A673 (cell line): ENCODE measurements at regions not wholly inside any gene's neighbourhood (a gene's known extent, or its start where the extent isn't known, plus 50 kb on each side); places are given as distances from the start of the nearest gene placed in this dataset.

Experiments used
- BruUV-seq: library from RNA; stranded (reverse); fragments of 400-500 nt; replicated peaks from 2 replicates; lab custom pipeline; 2021; lab: Mats Ljungman, UMichigan
- CTCF ChIA-PET: fragments of 300-600 bp; sonication (Branson Sonifier 250); formaldehyde crosslinking; loops from one replicate; lab custom pipeline; 2022; ENCODE audit warnings: antibody characterized with exemption; lab: Charles Lee
- POLR2A ChIA-PET: fragments of 300-600 bp; sonication (Branson Sonifier 250); formaldehyde crosslinking; loops from one replicate; lab custom pipeline; 2022; ENCODE audit warnings: antibody characterized with exemption; ENCODE audit not compliant: low non-redundant PET; lab: Charles Lee
- DNase-seq: peaks from one replicate; pipeline ENCODE4 v3.0.0-alpha.2; 2015; ENCODE audit warnings: low spot score
- H3K27ac ChIP-seq: fragments of 200-600 bp; sonication (generic); 2 replicates; pipeline ENCODE4 v1.5.1; 2016; ENCODE audit warnings: mixed run types, low read depth, mild to moderate bottlenecking, mixed read lengths, antibody characterized with exemption, low read length; ENCODE audit not compliant: poor library complexity, severe bottlenecking
- H3K27me3 ChIP-seq: fragments of 200-600 bp; sonication (generic); replicated peaks from 2 replicates; pipeline ENCODE4 v1.6.1; 2017; ENCODE audit warnings: mixed run types, low read depth, mild to moderate bottlenecking, mixed read lengths, antibody characterized with exemption, low read length; ENCODE audit not compliant: insufficient read depth, poor library complexity
- H3K36me3 ChIP-seq: fragments of 200-600 bp; sonication (generic); 2 replicates; pipeline ENCODE4 v1.6.1; 2016; ENCODE audit warnings: mixed run types, mild to moderate bottlenecking, mixed read lengths, antibody characterized with exemption, low read length; ENCODE audit not compliant: insufficient read depth, poor library complexity, severe bottlenecking
- H3K4me1 ChIP-seq: fragments of 200-600 bp; sonication (generic); 2 replicates; pipeline ENCODE4 v1.6.1; 2017; ENCODE audit warnings: mixed run types, mild to moderate bottlenecking, mixed read lengths, antibody characterized with exemption, low read length; ENCODE audit not compliant: insufficient read depth, poor library complexity, severe bottlenecking
- H3K4me3 ChIP-seq: fragments of 200-600 bp; sonication (generic); 2 replicates; pipeline ENCODE4 v1.5.1; 2016; ENCODE audit warnings: low read depth, mixed run types, mild to moderate bottlenecking, mixed read lengths, low read length; ENCODE audit not compliant: poor library complexity, severe bottlenecking
- H3K9me3 ChIP-seq: fragments of 200-600 bp; sonication (generic); 2 replicates; pipeline ENCODE4 v1.6.1; 2016; ENCODE audit warnings: mixed run types, low read depth, mild to moderate bottlenecking, mixed read lengths, antibody characterized with exemption, low read length; ENCODE audit not compliant: poor library complexity, severe bottlenecking
- CTCF ChIP-seq: fragments of 300-800, 200-600 bp; sonication (generic); conservative IDR thresholded peaks from 2 replicates; pipeline ENCODE4 v1.5.1; 2017; ENCODE audit warnings: low read depth, mild to moderate bottlenecking, antibody characterized with exemption, low read length, moderate library complexity, mixed read lengths
- EZH2 ChIP-seq: fragments of 200-600 bp; sonication (generic); IDR thresholded peaks from 2 replicates; pipeline ENCODE4 v1.6.1; 2017; ENCODE audit warnings: borderline replicate concordance, low read depth, mild to moderate bottlenecking, mixed read lengths, antibody characterized with exemption, low read length; ENCODE audit not compliant: poor library complexity, severe bottlenecking
- intact Hi-C: fragments of 100-400 bp; cut with micrococcal nuclease; formaldehyde crosslinking; loops from one replicate; pipeline ENCODE4 v1.10.0; 2022; ENCODE audit not compliant: unreplicated experiment

GRCh38 chr16:59320657-59321056 is 586.5 kb upstream of the GOT2 start:
- no peaks in the 10 kb centered on the region for H3K36me3 ChIP-seq
- ChIA-PET CTCF (no interaction called here), POLR2A (no interaction called here)
- no peaks in the 10 kb centered on the region for H3K9me3 ChIP-seq
- H3K27ac ChIP-seq = no peak overlapping the region
- DNase-seq = no peak
- H3K27me3 ChIP-seq = no peaks in the 10 kb centered on the region
- no peak overlapping the region for H3K4me3 ChIP-seq
- TF ChIP-seq EZH2 (no peak), CTCF (no peak)
- intact Hi-C loops = no loop called here
- no TSS peak for BruUV-seq
- no peaks in the 10 kb centered on the region for H3K4me1 ChIP-seq

GRCh38 chr16:59319871-59320270 is 585.8 kb upstream of the GOT2 start:
- intact Hi-C loops = no loop called here
- H3K27ac ChIP-seq = no peak overlapping the region
- BruUV-seq = no TSS peak
- H3K4me1 ChIP-seq = no peaks in the 10 kb centered on the region
- ChIA-PET CTCF (no interaction called here), POLR2A (no interaction called here)
- no peak for TF ChIP-seq CTCF
- no peak for TF ChIP-seq EZH2
- DNase-seq = no peak
- H3K27me3 ChIP-seq = no peaks in the 10 kb centered on the region
- no peaks in the 10 kb centered on the region for H3K36me3 ChIP-seq
- no peaks in the 10 kb centered on the region for H3K9me3 ChIP-seq
- no peak overlapping the region for H3K4me3 ChIP-seq

- DNase-seq = no peak
Observed at GRCh38 chr16:59305850-59306249, 571.7 kb upstream of the GOT2 start.

More at GRCh38 chr16:59305850-59306249, 571.7 kb upstream of the GOT2 start:
- Histone ChIP-seq H3K4me1 (no peaks in the 10 kb centered on the region), H3K4me3 (no peak overlapping the region), H3K36me3 (no peaks in the 10 kb centered on the region), H3K27ac (no peak overlapping the region), H3K9me3 (no peaks in the 10 kb centered on the region), H3K27me3 (no peaks in the 10 kb centered on the region)
- BruUV-seq = no TSS peak
- CTCF ChIA-PET = no interaction called here
- TF ChIP-seq CTCF (no peak), EZH2 (no peak)
- POLR2A ChIA-PET = no interaction called here
- intact Hi-C loops = no loop called here
